ENCODE measurements at regions not wholly inside any gene's neighbourhood (a gene's known extent, or its start where the extent isn't known, plus 50 kb on each side); places are given as distances from the start of the nearest gene placed in this dataset.

DNA sequence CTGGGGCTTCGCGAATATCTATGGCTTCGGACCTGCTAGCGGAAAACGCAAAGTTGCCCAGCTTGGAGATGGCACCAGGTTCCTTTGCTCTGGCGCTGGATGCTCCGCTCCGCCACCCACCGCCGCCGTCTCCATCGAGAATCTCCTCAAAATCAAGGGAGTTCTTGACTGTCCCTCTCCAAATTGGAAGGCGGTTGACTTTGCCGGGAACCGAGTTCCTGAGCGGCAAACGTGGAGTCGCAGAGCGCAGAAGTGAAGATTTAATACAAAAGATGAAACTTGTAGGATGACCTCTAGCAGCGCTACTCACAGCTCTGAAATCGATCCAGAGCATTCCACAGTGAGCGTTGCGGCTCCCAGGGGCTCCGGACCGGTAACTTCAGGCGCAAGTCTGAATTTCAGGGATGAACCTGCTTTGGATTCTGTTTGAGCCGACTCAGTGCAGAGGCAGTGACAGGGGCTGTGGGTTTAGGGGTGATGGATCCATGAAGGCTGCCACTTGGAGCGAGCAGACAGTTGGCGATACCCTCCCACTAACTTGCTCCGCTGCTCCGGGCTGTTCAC is 1641.5 kb upstream of the C9orf72 start:
- H3K79me1 ChIP-seq (ENCODE audit: low read depth, low read length), result no peaks in the 10 kb centered on the region
- H2BK120ac ChIP-seq (replicated peaks; ENCODE audit: low read depth, low read length), result no peak overlapping the region
- H3K4me2 ChIP-seq (ENCODE audit: insufficient read depth in 1 of 2, low read depth in 2 of 2, low read length in 2 of 2), result peak overlapping the region; percentile 99
- peak overlapping the region in 2 of 4 experiments; percentile 15 to 34; a peak in 2 of 7 replicates for H3K9ac ChIP-seq (replicated peaks in 1 of 4; ENCODE audit: extremely low read depth in 1 of 4, low read depth in 3 of 4, low read length in 3 of 4)
- peak overlapping the region; percentile 55; the same call in 1 of the 2 replicates for H2AFZ ChIP-seq (ENCODE audit: low read length)
- peaks cover 0 to 18% of the 10 kb centered on the region in 2 experiments; a peak in 2 of 4 replicates for H3K79me2 ChIP-seq (ENCODE audit: control insufficient read depth in 1 of 2, insufficient read depth in 2 of 2, low read length in 2 of 2)
- ChIA-PET CTCF (ENCODE audit: partially characterized antibody) (interaction anchor here (1.0 to 1.6 kb wide), 5 partner anchors 30 to 476 kb away, joined by 3 to 5 read pairs (median 5); no protein-coding TSS in a partner anchor), POLR2A (ENCODE audit: partially characterized antibody) (interaction anchor here (1.3 kb wide), 1 partner anchor 19 kb away, joined by 3 read pairs; no protein-coding TSS in a partner anchor)
- H3K18ac ChIP-seq (ENCODE audit: extremely low read depth, low read length), result no peak overlapping the region; the same call in 1 of the 2 replicates
- H4K20me1 ChIP-seq (replicated peaks in 1 of 2; ENCODE audit: control insufficient read depth in 1 of 2, insufficient read depth in 2 of 2, low read length in 2 of 2), result peaks cover 0 to 1% of the 10 kb centered on the region in 2 experiments
- H3K23ac ChIP-seq (ENCODE audit: insufficient read length), result no peak overlapping the region
- no peak overlapping the region for H2BK20ac ChIP-seq (ENCODE audit: low read length)
- H3K23me2 ChIP-seq (ENCODE audit: low read depth, low read length), result peaks cover 31% of the 10 kb centered on the region
- H3K4ac ChIP-seq (replicated peaks; ENCODE audit: insufficient read length, low read depth, low read length), result no peak overlapping the region
- H3K4me3 ChIP-seq (ENCODE audit: extremely low read depth in 1 of 4, insufficient read depth in 2 of 4, low read depth in 3 of 4, low read length in 4 of 4), result peak overlapping the region; percentile 49 to 89 (median 86)
- H3K27me3 ChIP-seq (replicated peaks in 1 of 4; ENCODE audit: control insufficient read depth in 3 of 4, extremely low read depth in 1 of 4, insufficient read depth in 3 of 4, low read length in 3 of 4), result peaks cover 0 to 16% (median 10%) of the 10 kb centered on the region in 4 experiments; a peak in 6 of 7 replicates
- 4% methylated on average over 31 of the region's 31 CpGs; no CpG with 5 or more reads in 1 of the 2 experiments for WGBS, 2 experiments (ENCODE audit: extremely low coverage in 1 of 2, insufficient coverage in 1 of 2, insufficient read length in 1 of 2, insufficient replicate concordance in 2 of 2, low coverage in 1 of 2, low lambda C conversion rate in 2 of 2, missing lambda C conversion rate in 1 of 2)
- H4K8ac ChIP-seq (ENCODE audit: extremely low read depth, insufficient read depth, low read length), result no peak overlapping the region
- H4K5ac ChIP-seq (ENCODE audit: insufficient read length, low read depth, low read length), result no peak overlapping the region
- no peaks in the 10 kb centered on the region for H3K9me3 ChIP-seq (ENCODE audit: insufficient read depth in 2 of 2, low read depth in 1 of 2, low read length in 1 of 2)
- H2AK5ac ChIP-seq (ENCODE audit: low read depth, low read length), result no peak overlapping the region
- no peak overlapping the region for H3K56ac ChIP-seq (replicated peaks; ENCODE audit: insufficient read length, low read depth, low read length)
- no peak overlapping the region for H2BK5ac ChIP-seq (ENCODE audit: low read depth, low read length)
- DNase-seq (ENCODE audit: low read depth in 1 of 2, low spot score in 2 of 2), result peak in 1 of 2 experiments; percentile 62
- H3K27ac ChIP-seq (ENCODE audit: low read depth, low read length), result no peak overlapping the region
- no peak overlapping the region for H4K91ac ChIP-seq (replicated peaks; ENCODE audit: insufficient read length, low read length)
- H2BK15ac ChIP-seq (ENCODE audit: low read length), result no peak overlapping the region
- H2BK12ac ChIP-seq (ENCODE audit: low read depth, low read length), result peak overlapping the region; percentile 61; the same call in 1 of the 2 replicates
- FAIRE-seq, result no peak
- H3K36me3 ChIP-seq (ENCODE audit: control insufficient read depth in 2 of 4, insufficient read depth in 4 of 4, low read length in 3 of 4), result no peaks in the 10 kb centered on the region
- TF ChIP-seq, protein P1, sequence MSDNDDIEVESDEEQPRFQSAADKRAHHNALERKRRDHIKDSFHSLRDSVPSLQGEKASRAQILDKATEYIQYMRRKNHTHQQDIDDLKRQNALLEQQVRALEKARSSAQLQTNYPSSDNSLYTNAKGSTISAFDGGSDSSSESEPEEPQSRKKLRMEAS (IDR thresholded peaks at IDR 0.05), result no peak
- TF ChIP-seq RNF2 (IDR thresholded peaks at IDR 0.05; ENCODE audit: borderline replicate concordance, low read depth, low read length, missing control alignments, poor library complexity, severe bottlenecking) (peak; percentile 53), KDM4A (IDR thresholded peaks at IDR 0.05; ENCODE audit: low read depth, low read length, severe bottlenecking) (peak; percentile 81), FOSL1 (IDR thresholded peaks at IDR 0.05; ENCODE audit: insufficient read depth, low read depth, low read length) (no peak), HDAC6 (IDR thresholded peaks at IDR 0.05; ENCODE audit: low read depth, low read length) (no peak), BACH1 (IDR thresholded peaks at IDR 0.05; ENCODE audit: low read length) (no peak), SIRT6 (IDR thresholded peaks at IDR 0.05; ENCODE audit: low read length) (no peak), HDAC2 (IDR thresholded peaks at IDR 0.05; ENCODE audit: borderline replicate concordance in 1 of 2, low read depth in 2 of 2, low read length in 2 of 2) (0 out of 4 replicates have a peak, but pooled peaks of 1 of the 2 experiments have one; percentile 4)
- TF ChIP-seq, protein P2, sequence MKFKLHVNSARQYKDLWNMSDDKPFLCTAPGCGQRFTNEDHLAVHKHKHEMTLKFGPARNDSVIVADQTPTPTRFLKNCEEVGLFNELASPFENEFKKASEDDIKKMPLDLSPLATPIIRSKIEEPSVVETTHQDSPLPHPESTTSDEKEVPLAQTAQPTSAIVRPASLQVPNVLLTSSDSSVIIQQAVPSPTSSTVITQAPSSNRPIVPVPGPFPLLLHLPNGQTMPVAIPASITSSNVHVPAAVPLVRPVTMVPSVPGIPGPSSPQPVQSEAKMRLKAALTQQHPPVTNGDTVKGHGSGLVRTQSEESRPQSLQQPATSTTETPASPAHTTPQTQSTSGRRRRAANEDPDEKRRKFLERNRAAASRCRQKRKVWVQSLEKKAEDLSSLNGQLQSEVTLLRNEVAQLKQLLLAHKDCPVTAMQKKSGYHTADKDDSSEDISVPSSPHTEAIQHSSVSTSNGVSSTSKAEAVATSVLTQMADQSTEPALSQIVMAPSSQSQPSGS (IDR thresholded peaks at IDR 0.05; ENCODE audit: low read length), result no peak
- H3K4me1 ChIP-seq (replicated peaks in 1 of 4; ENCODE audit: control insufficient read depth in 3 of 4, insufficient read depth in 4 of 4, low read length in 3 of 4), result peaks cover 3 to 9% (median 6%) of the 10 kb centered on the region in 4 experiments; a peak in 5 of 7 replicates
- H3K14ac ChIP-seq (ENCODE audit: insufficient read length), result no peak overlapping the region
